ENCODE measurements at regions not wholly inside any gene's neighbourhood (a gene's known extent, or its start where the extent isn't known, plus 50 kb on each side); places are given as distances from the start of the nearest gene placed in this dataset.

- DNase-seq = no peak
Measured at GRCh38 chr4:59223292-59223941, 1976.7 kb upstream of the ADGRL3 start.

- no peak for DNase-seq
Measured at GRCh38 chr4:59238212-59238611, 1961.9 kb upstream of the ADGRL3 start.

- DNase-seq = no peak
Measured at GRCh38 chr4:59240011-59240410, 1960.1 kb upstream of the ADGRL3 start.

GRCh38 chr4:59243038-59243437, 1957.1 kb upstream of the ADGRL3 start:
- no peak for DNase-seq

GRCh38 chr4:59247032-59247431, 1953.1 kb upstream of the ADGRL3 start:
- DNase-seq = no peak

- DNase-seq = no peak
Measured at GRCh38 chr4:59248313-59248712, 1951.8 kb upstream of the ADGRL3 start.

GRCh38 chr4:59249110-59249509, 1951.0 kb upstream of the ADGRL3 start:
- no peak for DNase-seq

- DNase-seq = no peak
Measured at GRCh38 chr4:59258002-59258401, 1942.1 kb upstream of the ADGRL3 start.

GRCh38 chr4:59307609-59308008, 1892.5 kb upstream of the ADGRL3 start:
- DNase-seq = no peak

GRCh38 chr4:59314637-59315036, 1885.5 kb upstream of the ADGRL3 start:
- no peak for DNase-seq

GRCh38 chr4:59339631-59340030, 1860.5 kb upstream of the ADGRL3 start:
- peak in 15 of 56 donors; percentile 1 to 42 (median 11) for DNase-seq

GRCh38 chr4:59341506-59341905, 1858.6 kb upstream of the ADGRL3 start:
- DNase-seq = no peak

GRCh38 chr4:59348949-59349348, 1851.2 kb upstream of the ADGRL3 start:
- no peak for DNase-seq

- DNase-seq = no peak
Measured at GRCh38 chr4:59369229-59369628, 1830.9 kb upstream of the ADGRL3 start.

- no peak for DNase-seq
Measured at GRCh38 chr4:59374416-59374815, 1825.7 kb upstream of the ADGRL3 start.

- DNase-seq = no peak
Measured at GRCh38 chr4:59380841-59381366, 1819.2 kb upstream of the ADGRL3 start.

GRCh38 chr4:59381591-59381990, 1818.5 kb upstream of the ADGRL3 start:
- no peak for DNase-seq

- DNase-seq = no peak
Measured at GRCh38 chr4:59387759-59388758, 1812.1 kb upstream of the ADGRL3 start.

- no peak for DNase-seq
Measured at GRCh38 chr4:59393780-59394179, 1806.3 kb upstream of the ADGRL3 start.

GRCh38 chr4:59400334-59400733, 1799.8 kb upstream of the ADGRL3 start:
- DNase-seq = no peak

- no peak for DNase-seq
Measured at GRCh38 chr4:59409647-59410046, 1790.5 kb upstream of the ADGRL3 start.

GRCh38 chr4:59412739-59413138, 1787.4 kb upstream of the ADGRL3 start:
- no peak for DNase-seq

Measured in amygdala (tissue), 56 donors.